ENCODE measurements at regions not wholly inside any gene's neighbourhood (a gene's known extent, or its start where the extent isn't known, plus 50 kb on each side); places are given as distances from the start of the nearest gene placed in this dataset.

GRCh38 chr18:64322189-64322588 lies 173.3 kb upstream of the LINC00305 start:
- DNase-seq = no peak

GRCh38 chr18:64318547-64318946 lies 169.7 kb upstream of the LINC00305 start:
- DNase-seq = no peak

GRCh38 chr18:64311859-64312258 lies 163.0 kb upstream of the LINC00305 start:
- DNase-seq = no peak

- no peak for DNase-seq
Observed at GRCh38 chr18:64295839-64296238, 147.0 kb upstream of the LINC00305 start.

GRCh38 chr18:64294967-64295366 lies 146.1 kb upstream of the LINC00305 start:
- DNase-seq = no peak

- DNase-seq = no peak
Observed at GRCh38 chr18:64288432-64288831, 139.5 kb upstream of the LINC00305 start.

GRCh38 chr18:64287926-64288325 lies 139.0 kb upstream of the LINC00305 start:
- no peak for DNase-seq

GRCh38 chr18:64283059-64283458 lies 134.2 kb upstream of the LINC00305 start:
- DNase-seq = no peak

GRCh38 chr18:64278026-64278425 lies 129.1 kb upstream of the LINC00305 start:
- DNase-seq = no peak

GRCh38 chr18:64276311-64277090 lies 127.6 kb upstream of the LINC00305 start:
- peak; percentile 4 for DNase-seq

- DNase-seq = no peak
Observed at GRCh38 chr18:64275593-64276300, 126.9 kb upstream of the LINC00305 start.

- no peak for DNase-seq
Observed at GRCh38 chr18:64273724-64274123, 124.8 kb upstream of the LINC00305 start.

- DNase-seq = no peak
Observed at GRCh38 chr18:64271975-64272659, 123.2 kb upstream of the LINC00305 start.

GRCh38 chr18:64271246-64271645 lies 122.4 kb upstream of the LINC00305 start:
- no peak for DNase-seq

GRCh38 chr18:64270608-64271007 lies 121.7 kb upstream of the LINC00305 start:
- DNase-seq = no peak

- no peak for DNase-seq
Observed at GRCh38 chr18:64270121-64270520, 121.2 kb upstream of the LINC00305 start.

- DNase-seq = no peak
Observed at GRCh38 chr18:64264171-64264570, 115.3 kb upstream of the LINC00305 start.

GRCh38 chr18:64260810-64261209 lies 111.9 kb upstream of the LINC00305 start:
- DNase-seq = no peak

- DNase-seq = no peak
Observed at GRCh38 chr18:64259871-64260270, 111.0 kb upstream of the LINC00305 start.

GRCh38 chr18:64258111-64258650 lies 109.3 kb upstream of the LINC00305 start:
- DNase-seq = no peak

- no peak for DNase-seq
Observed at GRCh38 chr18:64254399-64255093, 105.7 kb upstream of the LINC00305 start.

GRCh38 chr18:64253873-64254272 lies 105.0 kb upstream of the LINC00305 start:
- DNase-seq = no peak

All from muscle of arm (tissue), 1 donor.